SK-N-SH treated with all-trans-retinoic acid at 6 μM for 48 hours (cell line): ENCODE measurements at regions not wholly inside any gene's neighbourhood (a gene's known extent, or its start where the extent isn't known, plus 50 kb on each side); places are given as distances from the start of the nearest gene placed in this dataset.

Experiments
- ARNTL ChIP-seq: fragments of 450-650 bp; formaldehyde crosslinking; IDR thresholded peaks from 2 replicates; pipeline ENCODE4 v1.5.0; 2020; ENCODE audit warnings: low read depth, mild to moderate bottlenecking, moderate library complexity, borderline replicate concordance
- BACH2 ChIP-seq: fragments of 250-450 bp; sonication (Bioruptor Pico); IDR thresholded peaks from 2 replicates; pipeline ENCODE4 v1.9.0; 2021; ENCODE audit warnings: mild to moderate bottlenecking, borderline replicate concordance
- CREB5 ChIP-seq: fragments of 250-450 bp; sonication (Bioruptor Pico); IDR thresholded peaks from 2 replicates; pipeline ENCODE4 v1.5.1; 2020; ENCODE audit warnings: low read depth, mild to moderate bottlenecking, moderate library complexity
- CSDC2 ChIP-seq: fragments of 250-450 bp; sonication (Bioruptor Pico); IDR thresholded peaks from 2 replicates; pipeline ENCODE4 v1.5.0; 2020; ENCODE audit warnings: mild to moderate bottlenecking, moderate library complexity
- OSR1 ChIP-seq: fragments of 250-450 bp; sonication (Bioruptor Pico); IDR thresholded peaks from 2 replicates; pipeline ENCODE4 v1.8.0; 2022; ENCODE audit warnings: moderate library complexity, mild to moderate bottlenecking, inconsistent platforms
- RARB ChIP-seq: fragments of 250-450 bp; sonication (Bioruptor Pico); IDR thresholded peaks from 2 replicates; pipeline ENCODE4 v1.8.0; 2021; ENCODE audit warnings: mild to moderate bottlenecking, moderate library complexity
- TCF4 ChIP-seq: fragments of 250-450 bp; sonication (Bioruptor Pico); IDR thresholded peaks from 2 replicates; pipeline ENCODE4 v1.8.0; 2021; ENCODE audit warnings: mild to moderate bottlenecking, moderate library complexity, borderline replicate concordance
- TOX ChIP-seq: fragments of 250-450 bp; sonication (Bioruptor Pico); IDR thresholded peaks from 2 replicates; pipeline ENCODE4 v1.8.0; 2021; ENCODE audit warnings: mild to moderate bottlenecking, moderate library complexity, borderline replicate concordance
- ZC3H10 ChIP-seq: fragments of 250-450 bp; sonication (Bioruptor Pico); IDR thresholded peaks from 2 replicates; pipeline ENCODE4 v1.5.1; 2021; ENCODE audit warnings: mild to moderate bottlenecking, moderate library complexity
- ZFP3 ChIP-seq: fragments of 250-450 bp; sonication (Bioruptor Pico); IDR thresholded peaks from 2 replicates; pipeline ENCODE4 v1.5.0; 2020; ENCODE audit warnings: mild to moderate bottlenecking, moderate library complexity
- ZFP30 ChIP-seq: fragments of 450-650 bp; formaldehyde crosslinking; IDR thresholded peaks from 2 replicates; pipeline ENCODE4 v1.5.0; 2022; ENCODE audit warnings: mild to moderate bottlenecking, moderate library complexity
- TF ChIP-seq, protein P1 (sequence below): fragments of 250-450 bp; sonication (Bioruptor Pico); IDR thresholded peaks from 2 replicates; pipeline ENCODE4 v1.8.0; 2020; ENCODE audit warnings: mild to moderate bottlenecking, moderate library complexity, borderline replicate concordance

DNA sequence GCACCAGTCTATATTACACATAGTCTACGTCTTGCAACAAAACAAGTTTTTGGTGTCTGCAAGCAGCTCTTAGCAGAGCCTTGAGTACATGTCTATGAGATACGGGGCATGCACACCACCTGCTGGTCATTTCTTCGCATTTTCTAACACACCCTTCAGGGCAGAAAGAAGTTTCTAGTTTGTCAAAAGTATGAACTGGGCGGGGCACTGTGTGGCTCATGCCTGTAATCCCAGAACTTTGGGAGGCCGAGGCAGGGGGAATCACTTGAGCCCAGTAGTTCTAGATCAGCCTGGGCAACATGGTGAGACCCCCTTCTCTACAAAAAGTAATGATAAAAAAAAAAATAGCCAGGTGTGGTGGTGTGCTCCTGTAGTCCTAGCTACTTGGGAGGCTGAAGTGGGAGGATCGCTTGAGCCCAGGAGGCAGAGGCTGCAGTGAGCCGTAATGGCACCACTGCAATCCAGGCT, 64.2 kb upstream of the ARL8B start:
- no peak for TF ChIP-seq CREB5 (CRISPR knock-in tag)
- no peak for TF ChIP-seq TOX (CRISPR knock-in tag)
- TF ChIP-seq, protein P1, sequence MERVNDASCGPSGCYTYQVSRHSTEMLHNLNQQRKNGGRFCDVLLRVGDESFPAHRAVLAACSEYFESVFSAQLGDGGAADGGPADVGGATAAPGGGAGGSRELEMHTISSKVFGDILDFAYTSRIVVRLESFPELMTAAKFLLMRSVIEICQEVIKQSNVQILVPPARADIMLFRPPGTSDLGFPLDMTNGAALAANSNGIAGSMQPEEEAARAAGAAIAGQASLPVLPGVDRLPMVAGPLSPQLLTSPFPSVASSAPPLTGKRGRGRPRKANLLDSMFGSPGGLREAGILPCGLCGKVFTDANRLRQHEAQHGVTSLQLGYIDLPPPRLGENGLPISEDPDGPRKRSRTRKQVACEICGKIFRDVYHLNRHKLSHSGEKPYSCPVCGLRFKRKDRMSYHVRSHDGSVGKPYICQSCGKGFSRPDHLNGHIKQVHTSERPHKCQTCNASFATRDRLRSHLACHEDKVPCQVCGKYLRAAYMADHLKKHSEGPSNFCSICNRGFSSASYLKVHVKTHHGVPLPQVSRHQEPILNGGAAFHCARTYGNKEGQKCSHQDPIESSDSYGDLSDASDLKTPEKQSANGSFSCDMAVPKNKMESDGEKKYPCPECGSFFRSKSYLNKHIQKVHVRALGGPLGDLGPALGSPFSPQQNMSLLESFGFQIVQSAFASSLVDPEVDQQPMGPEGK (CRISPR knock-in tag), result no peak
- TF ChIP-seq RARB (CRISPR knock-in tag), result no peak
- TF ChIP-seq OSR1 (CRISPR knock-in tag), result no peak
- TF ChIP-seq CSDC2 (CRISPR knock-in tag), result no peak
- no peak for TF ChIP-seq ZC3H10
- TF ChIP-seq ARNTL, result no peak
- TF ChIP-seq BACH2 (CRISPR knock-in tag), result no peak
- no peak for TF ChIP-seq TCF4
- no peak for TF ChIP-seq ZFP3 (CRISPR knock-in tag)
- TF ChIP-seq ZFP30 (CRISPR knock-in tag), result no peak
